ENCODE measurements at regions not wholly inside any gene's neighbourhood (a gene's known extent, or its start where the extent isn't known, plus 50 kb on each side); places are given as distances from the start of the nearest gene placed in this dataset.

DNA sequence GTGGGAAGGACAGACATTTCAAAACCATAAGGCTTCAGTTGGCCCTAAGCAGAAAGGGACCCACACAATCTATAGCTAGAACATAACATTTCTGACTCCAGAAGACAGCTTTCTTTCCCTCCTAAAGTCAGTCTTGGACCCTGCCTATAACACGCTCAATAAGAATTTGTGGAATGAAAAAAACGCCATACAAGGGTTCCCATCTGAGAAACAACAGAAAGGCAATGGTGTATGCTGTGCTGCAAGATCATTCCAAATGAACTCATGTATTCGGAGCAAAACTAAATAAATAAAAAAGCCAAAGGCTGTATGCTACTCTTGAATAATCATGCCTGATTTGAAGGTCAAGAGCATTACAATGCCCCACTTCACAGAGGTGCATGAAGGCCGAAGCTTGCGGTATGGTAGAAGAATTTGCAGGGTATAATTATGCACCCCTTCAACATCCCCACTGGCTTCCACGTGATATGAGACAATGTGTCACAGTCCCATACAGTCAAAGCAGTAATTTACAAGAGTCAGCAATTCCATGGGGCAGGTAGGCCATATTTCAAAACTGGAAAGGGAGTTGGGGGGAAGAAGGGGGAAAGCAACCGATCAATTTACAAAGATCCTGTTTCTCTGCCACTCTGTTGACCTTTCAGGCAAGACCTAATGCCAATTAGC, 61.4 kb upstream of the SLC14A2 start:
- FAIRE-seq (no peak), DNase-seq (ENCODE audit: low read depth, low spot score) (no peak)
- no peaks in the 10 kb centered on the region for H3K4me1 ChIP-seq (ENCODE audit: control insufficient read depth, extremely low read depth, insufficient read depth, low read length)
- H3K4me3 ChIP-seq (replicated peaks in 1 of 3; ENCODE audit: insufficient read depth in 1 of 3, low read depth in 1 of 3, low read length in 3 of 3): no peak overlapping the region
- CTCF ChIA-PET: no interaction called here
- no peaks in the 10 kb centered on the region for H3K9me3 ChIP-seq (replicated peaks; ENCODE audit: control insufficient read depth, insufficient read depth, low read length)
- TF ChIP-seq GATA2 (IDR thresholded peaks at IDR 0.05; ENCODE audit: insufficient read depth, insufficient read length, low read depth, low read length): no peak
- no TSS peak for BruUV-seq (replicated peaks)
- no peak overlapping the region for H3K27ac ChIP-seq (ENCODE audit: insufficient read depth, low read depth, low read length)
- no peaks in the 10 kb centered on the region for H3K36me3 ChIP-seq (ENCODE audit: control insufficient read depth in 2 of 2, extremely low read depth in 1 of 2, insufficient read depth in 2 of 2, low read length in 2 of 2)
- H3K9ac ChIP-seq (replicated peaks; ENCODE audit: extremely low read depth, insufficient read depth, low read length): no peak overlapping the region
- H2AFZ ChIP-seq (ENCODE audit: low read depth, low read length): no peak overlapping the region
- intact Hi-C loops (cut with micrococcal nuclease): no loop called here
- dilution Hi-C loops (cut with MboI; ENCODE audit: extremely low pct_ligation_motif_present, low sequenced_read_pairs): no loop called here
- H4K20me1 ChIP-seq (replicated peaks; ENCODE audit: control insufficient read depth, extremely low read depth, insufficient read depth, low read length): no peaks in the 10 kb centered on the region
- no peak overlapping the region for H3K4me2 ChIP-seq (ENCODE audit: insufficient read depth, low read length)
- POLR2A ChIA-PET: no interaction called here
- H3K9me1 ChIP-seq (replicated peaks; ENCODE audit: control insufficient read depth, extremely low read depth, insufficient read depth, low read length): no peaks in the 10 kb centered on the region
- no peaks in the 10 kb centered on the region for H3K27me3 ChIP-seq (ENCODE audit: control insufficient read depth in 2 of 2, insufficient read depth in 2 of 2, low read length in 2 of 2)
- H3K79me2 ChIP-seq (ENCODE audit: control insufficient read depth, insufficient read depth, low read length): no peaks in the 10 kb centered on the region

DNA sequence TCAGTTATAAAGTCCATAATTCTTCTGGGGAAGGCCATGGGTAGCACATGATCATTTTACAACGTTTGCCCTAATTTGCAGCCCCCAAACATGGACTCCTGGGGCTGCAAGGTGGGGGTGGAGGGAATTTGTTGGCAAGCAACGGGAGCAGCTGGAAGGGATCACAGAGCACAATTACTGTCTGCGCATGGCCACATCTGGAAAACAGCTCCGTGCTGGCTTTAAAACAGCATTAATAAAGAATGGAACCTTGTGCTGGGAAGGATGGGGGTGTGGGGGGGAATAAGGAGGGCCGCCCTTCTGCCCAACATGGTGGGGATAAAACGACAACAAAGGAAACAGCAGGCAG, 60.9 kb upstream of the SLC14A2 start:
- no peaks in the 10 kb centered on the region for H3K9me3 ChIP-seq (replicated peaks; ENCODE audit: control insufficient read depth, insufficient read depth, low read length)
- no peak overlapping the region for H3K9ac ChIP-seq (replicated peaks; ENCODE audit: extremely low read depth, insufficient read depth, low read length)
- ChIA-PET CTCF (no interaction called here), POLR2A (no interaction called here)
- H3K27me3 ChIP-seq (ENCODE audit: control insufficient read depth in 2 of 2, insufficient read depth in 2 of 2, low read length in 2 of 2): no peaks in the 10 kb centered on the region
- H3K4me1 ChIP-seq (ENCODE audit: control insufficient read depth, extremely low read depth, insufficient read depth, low read length): no peaks in the 10 kb centered on the region
- no peak for TF ChIP-seq JUN (IDR thresholded peaks at IDR 0.05; ENCODE audit: borderline replicate concordance, insufficient read depth, insufficient read length, low read depth)
- no peak for TF ChIP-seq MYC (IDR thresholded peaks at IDR 0.05; ENCODE audit: low read depth, low read length)
- TF ChIP-seq FOS (IDR thresholded peaks at IDR 0.05; ENCODE audit: borderline replicate concordance, insufficient read depth, low read length): no peak
- no peak for TF ChIP-seq POLR2AphosphoS5 (IDR thresholded peaks at IDR 0.05; ENCODE audit: insufficient read depth, low read depth, low read length)
- TF ChIP-seq, protein P1, sequence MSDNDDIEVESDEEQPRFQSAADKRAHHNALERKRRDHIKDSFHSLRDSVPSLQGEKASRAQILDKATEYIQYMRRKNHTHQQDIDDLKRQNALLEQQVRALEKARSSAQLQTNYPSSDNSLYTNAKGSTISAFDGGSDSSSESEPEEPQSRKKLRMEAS (IDR thresholded peaks at IDR 0.05; ENCODE audit: insufficient read depth, insufficient read length): no peak
- no peak for TF ChIP-seq POLR2A (IDR thresholded peaks at IDR 0.05; ENCODE audit: low read depth, low read length)
- TF ChIP-seq GATA2 (IDR thresholded peaks at IDR 0.05; ENCODE audit: insufficient read depth, insufficient read length, low read depth, low read length): no peak
- TF ChIP-seq, protein P2, sequence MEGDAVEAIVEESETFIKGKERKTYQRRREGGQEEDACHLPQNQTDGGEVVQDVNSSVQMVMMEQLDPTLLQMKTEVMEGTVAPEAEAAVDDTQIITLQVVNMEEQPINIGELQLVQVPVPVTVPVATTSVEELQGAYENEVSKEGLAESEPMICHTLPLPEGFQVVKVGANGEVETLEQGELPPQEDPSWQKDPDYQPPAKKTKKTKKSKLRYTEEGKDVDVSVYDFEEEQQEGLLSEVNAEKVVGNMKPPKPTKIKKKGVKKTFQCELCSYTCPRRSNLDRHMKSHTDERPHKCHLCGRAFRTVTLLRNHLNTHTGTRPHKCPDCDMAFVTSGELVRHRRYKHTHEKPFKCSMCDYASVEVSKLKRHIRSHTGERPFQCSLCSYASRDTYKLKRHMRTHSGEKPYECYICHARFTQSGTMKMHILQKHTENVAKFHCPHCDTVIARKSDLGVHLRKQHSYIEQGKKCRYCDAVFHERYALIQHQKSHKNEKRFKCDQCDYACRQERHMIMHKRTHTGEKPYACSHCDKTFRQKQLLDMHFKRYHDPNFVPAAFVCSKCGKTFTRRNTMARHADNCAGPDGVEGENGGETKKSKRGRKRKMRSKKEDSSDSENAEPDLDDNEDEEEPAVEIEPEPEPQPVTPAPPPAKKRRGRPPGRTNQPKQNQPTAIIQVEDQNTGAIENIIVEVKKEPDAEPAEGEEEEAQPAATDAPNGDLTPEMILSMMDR (IDR thresholded peaks at IDR 0.05; ENCODE audit: extremely low read depth in 1 of 2, insufficient read depth in 1 of 2, low read depth in 1 of 2, low read length in 2 of 2): no peak
- TF ChIP-seq EZH2 (IDR thresholded peaks at IDR 0.05; ENCODE audit: borderline replicate concordance, low read depth, low read length, severe bottlenecking): no peak
- no TSS peak for BruUV-seq (replicated peaks)
- DNase-seq (ENCODE audit: low read depth, low spot score): no peak
- no peaks in the 10 kb centered on the region for H3K36me3 ChIP-seq (ENCODE audit: control insufficient read depth in 2 of 2, extremely low read depth in 1 of 2, insufficient read depth in 2 of 2, low read length in 2 of 2)
- intact Hi-C loops (cut with micrococcal nuclease) (no loop called here), dilution Hi-C loops (cut with MboI; ENCODE audit: extremely low pct_ligation_motif_present, low sequenced_read_pairs) (no loop called here)
- no peak for FAIRE-seq
- H4K20me1 ChIP-seq (replicated peaks; ENCODE audit: control insufficient read depth, extremely low read depth, insufficient read depth, low read length): no peaks in the 10 kb centered on the region
- H3K9me1 ChIP-seq (replicated peaks; ENCODE audit: control insufficient read depth, extremely low read depth, insufficient read depth, low read length): no peaks in the 10 kb centered on the region
- no peaks in the 10 kb centered on the region for H3K79me2 ChIP-seq (ENCODE audit: control insufficient read depth, insufficient read depth, low read length)
- no peak overlapping the region for H3K27ac ChIP-seq (ENCODE audit: insufficient read depth, low read depth, low read length)
- no peak overlapping the region for H2AFZ ChIP-seq (ENCODE audit: low read depth, low read length)
- H3K4me2 ChIP-seq (ENCODE audit: insufficient read depth, low read length): no peak overlapping the region
- H3K4me3 ChIP-seq (replicated peaks in 1 of 3; ENCODE audit: insufficient read depth in 1 of 3, low read depth in 1 of 3, low read length in 3 of 3): no peak overlapping the region

Measured in endothelial cell of umbilical vein (primary cell).